ENCODE measurements at regions not wholly inside any gene's neighbourhood (a gene's known extent, or its start where the extent isn't known, plus 50 kb on each side); places are given as distances from the start of the nearest gene placed in this dataset.

DNA sequence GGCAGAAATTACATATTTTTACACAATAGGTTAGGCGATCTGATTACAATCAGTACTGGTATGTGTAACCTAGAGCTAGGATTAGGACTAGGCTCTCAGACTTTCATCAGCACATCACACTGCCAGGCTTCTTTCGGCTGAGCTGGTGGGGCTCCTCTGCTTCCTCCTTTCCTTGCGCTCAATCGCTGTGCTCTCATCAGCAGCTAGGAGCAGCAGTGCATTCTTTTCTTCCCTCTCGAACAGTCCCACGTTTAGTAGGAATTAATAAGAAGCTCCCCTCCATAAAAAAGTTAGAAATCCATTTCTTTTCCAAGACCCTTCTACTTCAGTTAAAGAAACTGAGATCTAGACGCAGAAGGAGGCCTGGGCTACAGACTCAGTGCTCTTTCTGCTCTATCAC, 350.4 kb downstream of the SPRY1 start:
- no peak for DNase-seq (ENCODE audit: low read depth)

DNA sequence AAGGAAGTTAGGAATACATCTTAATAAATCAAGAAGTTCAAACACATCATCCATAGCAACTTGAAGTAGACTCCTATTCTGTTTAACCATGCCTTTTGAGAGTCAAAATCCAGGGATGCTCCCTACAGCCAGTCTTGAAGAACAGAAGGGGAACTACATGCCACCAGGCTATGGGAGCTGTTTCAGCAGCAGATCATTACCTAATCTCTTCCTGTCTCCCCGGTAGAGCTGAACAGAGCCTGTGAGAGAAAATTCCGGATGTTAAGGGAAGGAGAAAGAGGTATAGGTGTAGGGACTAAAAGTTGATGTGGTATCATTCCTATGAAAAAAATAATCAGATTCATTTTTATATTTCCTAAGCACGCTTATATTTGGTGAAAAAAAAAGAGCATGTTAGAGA, 352.2 kb downstream of the SPRY1 start:
- DNase-seq (ENCODE audit: low read depth): no peak

DNA sequence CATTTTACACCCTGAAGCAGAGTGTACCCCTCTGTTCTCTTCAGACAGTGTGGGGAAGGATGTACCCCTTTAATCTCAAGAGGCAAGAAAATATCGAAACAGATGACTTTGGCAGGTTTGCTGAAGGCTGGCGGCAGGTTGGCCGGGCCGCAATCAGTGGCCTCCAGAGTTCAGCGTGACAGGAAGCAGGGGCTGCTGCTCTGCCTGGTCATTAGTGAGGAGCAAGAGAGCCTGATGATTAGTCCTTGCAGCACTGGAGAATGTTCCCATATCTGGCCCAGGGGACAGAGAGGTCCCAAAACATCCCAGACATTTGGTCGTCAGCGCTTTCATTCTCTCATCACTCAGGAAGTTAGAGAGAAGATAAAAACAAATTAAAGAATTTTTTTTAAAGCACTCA, 352.8 kb downstream of the SPRY1 start:
- DNase-seq (ENCODE audit: low read depth): no peak

DNA sequence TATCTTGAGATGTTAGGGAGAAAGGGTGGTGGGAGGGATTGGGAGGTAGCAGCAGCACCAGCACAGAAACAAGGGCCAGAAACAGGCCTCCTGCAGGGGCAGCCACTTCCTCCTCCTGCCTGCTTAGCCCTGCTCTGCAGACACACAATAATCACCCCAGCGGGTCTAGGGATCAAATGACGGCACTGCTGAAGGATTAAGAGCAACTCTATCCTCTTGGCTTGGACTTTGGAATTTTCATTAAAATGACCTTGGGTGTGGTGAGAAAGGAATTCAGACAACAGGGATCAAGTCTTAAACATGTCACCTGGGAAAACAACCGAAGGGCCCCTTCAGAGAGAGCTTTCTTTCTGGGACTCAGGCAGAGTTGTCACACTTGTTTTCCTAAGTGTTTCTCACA, 353.4 kb downstream of the SPRY1 start:
- no peak for DNase-seq (ENCODE audit: low read depth)

DNA sequence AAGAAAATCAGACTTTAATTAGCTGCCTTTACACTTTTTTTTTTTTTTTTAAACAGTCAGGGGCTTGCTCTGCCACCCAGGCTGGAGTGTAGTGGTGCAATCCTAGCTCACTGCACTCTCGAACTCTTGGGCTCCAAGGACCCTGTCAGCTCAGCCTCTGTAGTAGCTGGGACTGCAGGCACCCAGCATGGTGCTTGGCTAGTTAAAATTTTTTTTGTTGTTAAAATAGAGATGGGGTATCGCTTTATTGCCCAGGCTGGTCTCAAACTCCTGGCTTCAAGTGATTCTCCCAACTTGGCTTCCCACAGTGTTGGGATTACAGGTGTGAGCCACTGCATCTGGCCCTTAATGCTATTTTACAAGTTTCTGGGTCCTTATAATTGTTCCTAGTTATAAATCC, 359.1 kb downstream of the SPRY1 start:
- no peak for DNase-seq (ENCODE audit: low read depth)

DNA sequence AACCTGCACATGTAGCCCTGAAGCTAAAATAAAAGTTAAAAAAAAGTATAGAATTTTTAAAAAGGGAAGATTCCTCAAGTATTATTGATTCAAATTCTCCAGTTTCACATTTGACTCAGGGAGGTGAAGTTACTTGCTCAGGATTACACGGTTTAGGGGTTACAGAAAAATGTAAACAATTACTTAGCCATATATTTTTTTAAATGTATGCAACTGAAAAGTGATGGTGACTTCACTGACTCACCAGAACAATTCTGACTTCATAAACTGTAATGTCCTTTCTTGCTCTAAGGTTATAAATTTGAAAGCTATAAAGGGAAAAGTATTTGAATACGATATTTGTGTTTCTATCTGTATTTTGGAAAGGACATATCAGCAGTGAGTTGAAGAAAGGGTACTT, 371.2 kb downstream of the SPRY1 start:
- DNase-seq (ENCODE audit: low read depth): peak; percentile 21

DNA sequence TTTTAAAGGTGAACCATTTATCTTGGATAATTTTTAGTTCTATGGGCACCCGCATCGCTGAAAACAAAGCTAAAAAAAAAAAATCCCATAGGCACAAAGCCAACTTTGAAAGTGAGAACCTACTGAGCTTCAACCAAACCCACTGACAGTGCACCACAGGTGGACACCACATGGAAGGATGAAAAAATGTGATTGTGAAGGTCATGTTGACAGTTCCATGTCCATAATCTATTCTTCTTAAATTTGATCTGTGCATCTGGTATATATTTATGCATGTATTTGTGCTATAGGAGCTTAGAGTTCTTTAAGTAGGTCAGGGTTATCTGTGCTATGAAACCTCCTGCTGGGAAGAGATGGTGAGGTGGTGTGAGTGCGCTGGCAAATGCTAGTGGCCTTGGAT, 374.3 kb downstream of the SPRY1 start:
- no peak for DNase-seq (ENCODE audit: low read depth)

DNA sequence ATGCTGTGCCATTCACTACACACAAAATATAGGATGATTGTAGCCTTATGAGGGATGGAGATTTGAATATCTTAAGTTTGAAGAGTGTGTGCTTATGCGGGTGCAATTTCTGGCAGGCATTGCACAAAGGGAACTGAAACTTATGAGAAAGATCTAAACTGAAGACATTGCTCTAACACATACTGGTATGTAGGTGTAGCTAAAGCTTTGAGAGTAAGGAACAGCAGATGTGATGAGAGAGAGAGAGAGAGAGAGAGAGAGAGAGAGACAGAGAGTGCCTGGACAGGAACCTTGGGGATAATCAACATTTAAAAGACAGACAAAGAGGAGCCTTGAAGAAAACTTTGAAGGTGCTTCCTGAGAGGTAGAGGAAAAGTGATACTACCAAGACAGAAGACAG, 379.7 kb downstream of the SPRY1 start:
- DNase-seq (ENCODE audit: low read depth): no peak

DNA sequence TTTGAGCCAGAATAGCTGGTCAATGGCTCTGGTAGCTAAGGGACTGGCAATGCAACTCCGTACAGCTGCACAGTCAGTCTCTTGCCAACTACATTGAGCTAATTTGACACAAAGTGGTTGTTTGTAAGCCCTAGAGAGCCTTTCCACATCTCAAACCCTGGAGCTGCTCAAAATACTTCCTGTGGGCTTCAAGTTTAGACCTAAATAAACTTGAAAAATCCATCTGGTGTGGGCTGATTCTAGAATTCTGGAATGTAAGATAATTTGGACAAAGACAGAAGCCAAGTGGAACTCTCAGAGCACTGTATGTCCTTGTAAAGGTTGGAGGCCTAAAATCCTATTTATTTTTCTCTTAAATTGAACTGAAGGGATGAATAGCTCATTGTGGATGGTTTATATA, 380.8 kb downstream of the SPRY1 start:
- DNase-seq (ENCODE audit: low read depth): peak; percentile 54

DNA sequence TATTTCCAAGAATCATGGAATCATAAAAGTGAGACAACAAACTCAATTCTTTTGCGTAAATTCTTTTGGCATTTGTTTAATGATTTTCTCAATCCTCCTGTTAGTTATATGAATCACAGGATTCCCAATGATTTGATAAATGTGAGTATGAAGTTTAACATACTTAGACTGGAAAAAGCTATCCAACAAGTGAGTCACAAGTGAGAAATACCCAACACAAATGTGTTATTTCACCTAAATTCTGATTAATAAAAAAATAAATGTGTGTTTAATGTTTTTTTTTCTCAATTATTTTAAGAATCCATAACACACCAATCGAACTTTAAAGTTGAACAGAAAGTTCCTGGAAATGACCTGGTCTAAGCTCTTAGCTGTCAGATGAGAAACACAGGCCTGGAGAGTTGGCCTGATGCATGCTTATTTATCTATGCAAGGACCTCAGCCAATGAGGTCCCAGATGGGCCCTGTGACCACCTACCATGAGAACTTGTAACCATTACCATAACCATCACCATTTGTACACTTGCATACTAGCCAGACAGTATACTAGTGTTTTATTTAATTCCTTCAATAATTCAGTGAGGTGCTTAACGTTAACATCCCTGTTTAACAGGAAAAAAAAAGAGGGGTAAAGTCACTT, 386.7 kb downstream of the SPRY1 start:
- DNase-seq (ENCODE audit: low read depth): peak; percentile 49

DNA sequence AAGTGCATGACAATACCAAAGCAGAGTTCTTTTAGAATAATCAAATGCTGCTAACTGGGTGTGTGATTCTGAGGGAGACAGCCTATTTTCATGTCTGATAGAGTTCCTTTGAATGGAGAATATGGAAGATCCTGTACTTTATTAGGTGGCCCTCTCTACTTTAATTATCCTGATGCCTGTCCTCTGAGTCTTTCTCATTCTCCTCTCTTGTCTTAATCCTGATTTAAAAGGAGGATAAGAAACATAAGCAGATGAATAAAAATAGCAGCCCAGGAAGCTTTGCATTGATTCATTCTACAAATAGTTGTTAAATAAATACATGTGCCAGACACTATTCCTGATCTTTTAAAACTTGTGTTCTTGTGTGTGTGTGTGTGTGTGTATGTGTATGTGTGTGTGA, 387.3 kb downstream of the SPRY1 start:
- peak; percentile 89 for DNase-seq (ENCODE audit: low read depth)

DNA sequence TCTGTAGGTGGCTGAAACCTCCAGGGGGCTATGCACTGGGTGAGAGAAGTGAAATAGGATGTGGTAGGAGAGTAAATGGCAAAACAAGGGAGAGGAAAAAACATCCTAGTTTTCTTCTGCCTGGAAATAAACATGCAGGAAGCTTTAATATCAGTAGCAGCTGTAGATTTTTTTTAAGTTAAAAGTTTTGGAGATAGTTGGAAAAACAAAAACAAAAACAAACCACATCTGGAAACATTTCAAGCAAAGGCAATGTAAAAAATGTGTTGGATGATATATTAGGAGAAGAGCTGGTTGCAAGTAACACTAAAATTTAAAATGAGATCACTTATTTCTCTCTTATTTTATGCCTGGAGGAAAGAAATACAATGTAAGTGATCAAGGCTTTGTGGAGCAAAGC, 388.0 kb downstream of the SPRY1 start:
- DNase-seq (ENCODE audit: low read depth): peak; percentile 57

DNA sequence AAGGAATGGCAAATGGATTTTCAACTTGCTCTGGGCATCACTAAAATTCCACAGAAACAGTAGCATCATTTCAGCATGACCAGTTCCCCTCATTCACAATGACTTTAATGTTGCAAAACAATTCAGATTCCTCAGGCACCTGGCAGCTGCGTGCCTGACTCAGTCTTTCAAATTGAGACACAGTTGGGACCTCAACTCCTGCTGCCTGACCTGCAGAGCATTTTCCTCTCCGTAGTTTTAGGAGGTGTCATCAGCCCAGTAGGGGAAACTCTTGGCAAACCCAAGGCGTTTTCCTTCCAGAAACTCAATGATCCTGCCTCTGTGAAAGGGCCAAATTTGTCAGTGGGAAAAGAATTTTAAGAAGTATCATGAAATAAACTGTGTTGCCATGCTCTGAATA, 388.9 kb downstream of the SPRY1 start:
- peak; percentile 90 for DNase-seq (ENCODE audit: low read depth)

DNA sequence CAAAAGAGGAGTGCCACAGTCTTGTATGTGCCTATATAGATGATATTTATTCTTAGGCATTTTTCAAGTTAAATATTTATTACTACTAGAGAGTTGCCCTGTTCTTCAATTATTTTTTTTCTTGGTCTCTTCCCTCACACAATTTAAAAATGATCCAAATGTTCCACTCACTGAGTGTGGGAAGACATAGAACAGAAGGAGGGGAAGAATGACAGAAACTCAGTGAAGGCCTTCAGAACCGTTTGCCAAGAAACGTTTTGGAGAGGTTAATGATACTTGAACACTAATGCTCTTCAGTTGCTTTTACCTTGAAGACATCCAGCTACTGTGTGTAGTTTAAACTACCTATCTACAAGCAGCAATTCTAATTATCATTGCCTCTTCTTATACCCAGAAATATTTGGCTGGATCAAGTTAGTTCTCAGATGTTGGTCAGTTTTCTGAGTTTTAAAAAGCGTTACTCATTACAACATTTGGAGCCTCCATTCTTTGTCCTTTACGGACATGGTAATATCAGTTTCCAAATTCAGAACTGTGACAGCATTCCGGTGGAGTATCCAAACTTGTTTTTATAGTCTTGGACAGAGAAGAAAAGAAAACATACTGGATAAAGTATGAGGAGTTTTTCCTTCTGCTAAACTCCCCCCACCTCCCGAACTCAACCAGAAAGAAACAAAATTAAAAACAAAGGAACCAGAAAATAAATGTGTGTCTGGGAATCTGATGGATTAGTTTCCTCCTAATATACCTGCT, 389.7 kb downstream of the SPRY1 start:
- peak; percentile 20 for DNase-seq (ENCODE audit: low read depth)

DNA sequence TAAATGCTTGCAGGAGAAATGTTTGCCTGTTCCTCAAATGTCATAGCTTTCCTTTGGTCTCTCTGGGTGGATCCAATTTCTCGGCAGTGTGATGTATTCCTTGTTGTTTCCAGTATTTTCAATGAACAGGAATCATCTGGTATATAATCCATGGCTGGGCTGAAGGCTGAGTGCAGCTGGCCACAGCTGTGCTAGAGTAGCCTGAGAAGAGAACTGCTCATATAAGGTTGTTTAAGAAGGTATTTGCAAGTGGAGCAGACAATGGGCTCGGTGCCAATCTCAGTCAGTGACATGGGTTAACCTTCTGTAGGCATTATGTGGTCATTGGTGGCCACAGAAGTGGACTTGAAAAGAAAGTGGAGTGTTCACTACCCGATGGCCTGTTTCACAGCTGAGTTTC, 390.3 kb downstream of the SPRY1 start:
- peak; percentile 49 for DNase-seq (ENCODE audit: low read depth)

DNA sequence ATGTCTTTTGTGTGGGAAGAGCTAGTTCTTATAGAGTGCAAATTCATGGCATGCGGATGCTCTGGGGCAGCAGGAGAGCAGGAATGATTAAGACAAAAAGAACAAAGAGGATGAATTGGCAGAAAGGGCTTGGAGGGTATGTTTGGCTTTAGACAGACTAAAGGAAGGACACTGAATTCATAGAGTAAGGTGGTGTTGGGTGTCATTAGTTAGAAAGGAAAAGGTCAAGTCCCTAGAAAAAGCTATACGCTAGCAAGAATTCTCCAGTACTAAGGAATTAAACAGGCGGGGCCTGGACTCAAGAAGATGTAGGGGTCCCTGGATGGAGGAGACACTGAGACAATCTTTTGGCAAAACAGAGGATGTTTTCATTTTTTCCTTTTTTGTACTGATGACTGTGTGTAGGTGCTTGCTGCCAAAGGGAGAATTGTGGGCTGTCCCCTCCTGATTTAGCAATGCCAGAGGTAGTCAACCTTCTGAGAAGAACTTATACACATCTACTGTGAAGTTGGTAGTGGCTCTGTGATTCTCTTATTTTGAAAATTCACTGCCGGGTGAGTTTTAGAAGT, 391.0 kb downstream of the SPRY1 start:
- peak; percentile 5 for DNase-seq (ENCODE audit: low read depth)

DNA sequence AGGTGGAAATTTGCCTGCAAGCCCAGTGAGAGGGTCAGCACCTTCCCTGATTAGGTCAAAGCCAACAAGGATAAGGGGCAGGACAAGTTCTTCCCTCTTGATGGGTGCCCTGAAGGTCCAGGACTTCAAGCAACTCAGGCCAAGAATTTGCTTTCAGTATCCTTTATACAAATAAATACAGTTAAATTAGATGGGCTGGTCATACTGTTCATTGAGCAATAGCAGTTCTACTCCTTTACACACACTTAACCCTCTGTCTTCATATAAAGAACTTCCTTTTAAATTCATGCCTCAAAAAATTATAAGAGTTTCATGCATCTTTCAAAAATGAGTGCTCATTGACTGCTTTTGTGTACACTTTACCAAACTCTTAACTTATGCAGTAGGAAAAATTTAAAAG, 392.0 kb downstream of the SPRY1 start:
- peak; percentile 66 for DNase-seq (ENCODE audit: low read depth)

DNA sequence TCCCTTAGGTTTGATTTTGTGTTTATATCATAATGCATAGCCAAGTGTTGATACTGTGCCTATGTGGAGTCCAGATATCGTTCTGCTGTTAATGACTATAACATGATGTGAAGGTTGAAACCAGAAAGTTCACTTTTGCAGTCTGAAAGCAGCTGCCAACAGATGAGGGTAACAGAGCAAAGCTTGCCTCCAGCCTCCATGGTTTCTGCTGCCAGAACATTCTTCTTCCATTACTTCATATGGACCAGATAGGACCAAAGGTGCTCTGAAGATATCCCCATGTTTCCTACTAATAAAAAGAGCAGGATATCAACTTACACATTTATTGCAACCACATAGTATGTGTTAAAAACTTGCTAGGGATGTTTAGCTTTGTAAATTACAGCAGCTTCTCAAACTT, 394.1 kb downstream of the SPRY1 start:
- peak; percentile 50 for DNase-seq (ENCODE audit: low read depth)

DNA sequence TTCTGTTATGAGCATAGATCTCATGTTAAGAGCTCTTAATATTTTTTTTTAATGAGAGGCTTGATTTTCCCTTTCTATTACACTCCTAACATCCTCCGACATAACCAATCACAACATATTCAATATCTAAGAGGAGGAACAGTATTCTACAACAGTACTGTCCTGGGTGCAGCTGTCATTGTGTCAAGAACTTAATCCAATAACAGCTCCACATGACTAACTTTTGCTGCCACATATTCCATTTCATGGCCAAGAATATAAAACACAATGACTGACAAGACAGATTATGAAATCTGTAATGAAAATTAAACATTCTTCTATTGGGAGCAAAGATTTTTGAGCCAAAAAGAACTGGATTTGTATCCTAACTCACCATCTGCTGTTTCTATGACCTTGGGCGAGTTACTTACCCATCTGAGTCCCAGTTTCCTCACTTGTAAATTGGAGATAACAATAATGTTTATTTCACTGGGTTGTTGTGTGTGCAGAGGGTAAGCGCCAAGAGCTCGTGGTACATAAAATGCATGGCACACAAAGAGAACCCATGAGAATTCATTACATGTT, 405.6 kb downstream of the SPRY1 start:
- DNase-seq (ENCODE audit: low read depth): no peak

DNA sequence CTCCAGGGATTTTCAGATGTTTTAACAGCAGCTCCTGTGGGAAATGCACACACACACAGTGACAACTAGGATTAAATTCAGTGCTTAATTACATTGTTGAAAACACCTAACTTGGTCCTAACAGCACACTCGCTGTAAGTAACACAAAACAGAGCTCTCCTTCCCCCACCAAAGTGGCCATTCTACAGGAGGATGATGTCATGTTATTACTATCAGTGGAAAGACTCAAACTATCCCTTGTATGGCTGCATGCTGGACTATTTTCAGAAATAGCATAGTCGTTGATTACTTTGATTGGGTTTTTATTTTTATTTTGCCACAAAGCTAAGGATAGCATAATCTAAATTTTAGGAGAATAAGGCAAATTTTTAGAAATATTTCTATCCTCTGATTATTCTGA, 406.3 kb downstream of the SPRY1 start:
- no peak for DNase-seq (ENCODE audit: low read depth)

DNA sequence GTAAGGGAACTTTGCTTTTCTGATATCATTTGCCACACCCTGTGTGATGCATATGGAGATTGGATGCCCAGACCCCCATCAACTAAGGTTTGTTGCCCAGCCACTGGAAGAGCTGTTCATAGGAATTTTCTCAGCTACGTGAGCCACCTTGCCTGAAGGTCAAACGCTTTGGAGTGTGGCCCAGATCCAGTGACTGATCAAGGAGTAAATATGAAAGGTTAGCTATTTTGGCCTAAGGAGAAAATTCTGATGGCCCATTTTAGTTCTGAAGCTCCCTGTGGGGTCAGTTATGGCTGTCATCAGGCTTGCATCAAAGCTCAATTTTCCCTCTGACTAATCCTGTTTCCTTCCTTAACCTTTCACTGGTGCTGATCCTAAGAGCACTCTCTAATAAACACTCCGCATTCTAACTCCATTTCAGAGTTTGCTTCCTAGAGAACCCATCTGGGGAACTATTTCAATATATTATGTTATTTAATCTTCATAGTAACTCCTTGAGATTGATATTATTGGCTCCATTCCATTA, 407.7 kb downstream of the SPRY1 start:
- DNase-seq (ENCODE audit: low read depth): no peak

DNA sequence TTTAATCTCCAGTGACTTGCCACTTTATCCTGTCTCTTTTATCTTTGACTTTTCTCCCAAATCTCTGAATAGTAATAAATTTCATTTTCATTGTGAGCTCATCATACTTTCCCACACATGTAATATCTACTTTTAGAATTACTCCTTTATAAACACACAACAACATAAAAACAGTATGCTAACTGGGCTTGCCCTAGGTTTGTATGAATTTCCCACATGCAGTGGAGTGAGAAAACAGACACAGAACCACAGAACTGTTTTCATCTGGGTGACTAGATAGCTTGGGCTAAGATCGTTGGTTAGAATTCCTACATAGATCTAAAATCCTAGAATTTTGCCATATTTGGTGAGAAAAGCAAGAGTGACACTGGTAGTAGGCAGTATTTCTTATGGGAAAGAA, 409.5 kb downstream of the SPRY1 start:
- DNase-seq (ENCODE audit: low read depth): peak; percentile 51

DNA sequence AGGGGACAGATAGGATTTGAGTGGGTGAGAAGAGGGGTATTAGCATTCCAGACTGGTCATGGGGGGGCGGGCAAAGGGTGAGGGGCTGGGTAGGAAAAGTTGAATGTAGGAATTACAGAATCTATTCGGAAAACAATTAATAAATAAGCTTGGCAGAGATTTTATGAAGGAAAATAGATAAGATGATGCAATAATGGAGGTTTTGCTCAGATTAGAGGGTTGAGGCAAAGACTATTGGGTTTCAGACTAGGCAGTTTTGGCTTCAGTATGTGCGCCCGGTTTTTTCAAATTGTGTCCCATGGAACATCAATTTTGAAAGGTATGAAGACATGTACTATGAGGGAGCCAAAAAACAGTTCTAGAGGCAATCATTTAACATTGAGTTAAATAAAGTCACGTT, 410.6 kb downstream of the SPRY1 start:
- DNase-seq (ENCODE audit: low read depth): no peak
